HCT116 (cell line): ENCODE measurements at regions not wholly inside any gene's neighbourhood (a gene's known extent, or its start where the extent isn't known, plus 50 kb on each side); places are given as distances from the start of the nearest gene placed in this dataset.

Experiments used
- ATAC-seq: fragments of 200-7000 bp; cut with Tn5 transposase; 2 replicates; pipeline ENCODE4 v1.9.1; 2020; ENCODE audit warnings: mild to moderate bottlenecking, moderate library complexity
- BruUV-seq: library from RNA; stranded (reverse); fragments of 400-500 nt; replicated peaks from 2 replicates; lab custom pipeline; 2021; lab: Mats Ljungman, UMichigan
- CTCF ChIA-PET: fragments of 300-600 bp; sonication (Branson Sonifier 250); formaldehyde crosslinking; loops from one replicate; lab custom pipeline; 2021; ENCODE audit warnings: antibody characterized with exemption; lab: Charles Lee
- POLR2A ChIA-PET: fragments of 300-600, 350-600 bp; sonication (Branson Sonifier 250); formaldehyde crosslinking; loops from one replicate; lab custom pipeline; 2021; ENCODE audit warnings: antibody characterized with exemption; lab: Charles Lee
- RAD21 ChIA-PET, 2 experiments: fragments of 300-600 bp; sonication (Branson Sonifier 250); formaldehyde crosslinking; loops; one replicate each; lab custom pipeline; 2023; ENCODE audit warnings: low total read pairs in 2 of 2; ENCODE audit not compliant: uncharacterized antibody in 2 of 2, unreplicated experiment in 2 of 2, low non-redundant PET in 1 of 2; lab: Charles Lee
- DNase-seq: peaks from one replicate; pipeline ENCODE4 v3.0.0-alpha.2; 2010; ENCODE audit warnings: low read depth, low spot score
- H2AFZ ChIP-seq: fragments of 200-600 bp; shearing (Covaris generic), sonication (generic); 2 replicates; pipeline ENCODE4 v1.6.1; 2017; ENCODE audit warnings: low read depth, mixed run types, mixed read lengths, antibody characterized with exemption, low read length; ENCODE audit not compliant: poor library complexity, severe bottlenecking
- H3K27ac ChIP-seq: 2 replicates; pipeline ENCODE4 v1.5.1; 2012; ENCODE audit warnings: low read depth, low read length
- H3K27me3 ChIP-seq: fragments of 200-600 bp; sonication (generic); 2 replicates; pipeline ENCODE4 v1.6.1; 2016; ENCODE audit warnings: mixed run types, low read length, mixed read lengths; ENCODE audit not compliant: insufficient read depth
- H3K36me3 ChIP-seq, 2 experiments: fragments of 200-500 bp in 1 of 2; fragments of 200-600 bp in 1 of 2; sonication (Bioruptor generic) in 1 of 2; sonication (generic) in 1 of 2; 2 replicates each; pipeline versions ENCODE4 v1.5.1 to v1.6.1; 2014 to 2016; ENCODE audit warnings: low read length in 2 of 2, inconsistent platforms in 1 of 2, mixed read lengths in 1 of 2, mixed run types in 1 of 2; ENCODE audit not compliant: insufficient read depth in 2 of 2, control insufficient read depth in 1 of 2
- H3K4me1 ChIP-seq, 2 experiments: fragments of 200-600 bp in 1 of 2; sonication (generic) in 1 of 2; 2 replicates each; pipeline versions ENCODE4 v1.5.1 to v1.6.1; 2012 to 2017; ENCODE audit warnings: low read length in 2 of 2, inconsistent platforms in 1 of 2, mild to moderate bottlenecking in 1 of 2, mixed read lengths in 1 of 2, mixed run types in 1 of 2, moderate library complexity in 1 of 2; ENCODE audit not compliant: insufficient read depth in 2 of 2, control insufficient read depth in 1 of 2
- H3K4me2 ChIP-seq: fragments of 200-600 bp; sonication (generic); 2 replicates; pipeline ENCODE4 v1.6.1; 2017; ENCODE audit warnings: mixed run types, low read length, mixed read lengths
- H3K4me3 ChIP-seq, 2 experiments: fragments of 200-600 bp in 1 of 2; sonication (generic) in 1 of 2; replicated peaks in 1 of 2; 2 replicates each; pipeline ENCODE4 v1.5.1; 2011 to 2016; ENCODE audit warnings: low read length in 2 of 2, control low read depth in 1 of 2, low read depth in 1 of 2, mild to moderate bottlenecking in 1 of 2, mixed read lengths in 1 of 2, mixed run types in 1 of 2
- H3K79me2 ChIP-seq: fragments of 200-600 bp; sonication (generic); 2 replicates; pipeline ENCODE4 v1.6.1; 2017; ENCODE audit warnings: mild to moderate bottlenecking, mixed run types, low read length, moderate library complexity, mixed read lengths; ENCODE audit not compliant: insufficient read depth
- H3K9ac ChIP-seq: fragments of 200-600 bp; sonication (generic); 2 replicates; pipeline ENCODE4 v1.6.1; 2016; ENCODE audit warnings: low read length, mixed read lengths
- H3K9me2 ChIP-seq: fragments of 200-600 bp; sonication (generic), shearing (Covaris generic); 2 replicates; pipeline ENCODE4 v1.6.1; 2017; ENCODE audit warnings: mixed run types, mild to moderate bottlenecking, moderate library complexity; ENCODE audit not compliant: insufficient read depth
- H3K9me3 ChIP-seq, 2 experiments: fragments of 200-500 bp in 1 of 2; fragments of 200-600 bp in 1 of 2; sonication (Bioruptor generic) in 1 of 2; sonication (generic) in 1 of 2; 2 replicates each; pipeline ENCODE4 v1.6.1; 2014 to 2017; ENCODE audit warnings: low read length in 2 of 2, mixed read lengths in 2 of 2, inconsistent platforms in 1 of 2, low read depth in 1 of 2, mild to moderate bottlenecking in 1 of 2, mixed run types in 1 of 2, moderate library complexity in 1 of 2; ENCODE audit not compliant: control insufficient read depth in 1 of 2, insufficient read depth in 1 of 2
- H4K20me1 ChIP-seq: fragments of 200-600 bp; sonication (generic), shearing (Covaris generic); 2 replicates; pipeline ENCODE4 v1.6.1; 2017; ENCODE audit warnings: mixed run types, mild to moderate bottlenecking, moderate library complexity; ENCODE audit not compliant: insufficient read depth
- CEBPB ChIP-seq: IDR thresholded peaks from 2 replicates; pipeline ENCODE4 v1.6.1; 2012; ENCODE audit warnings: low read depth
- FOSL1 ChIP-seq: IDR thresholded peaks from 2 replicates; pipeline ENCODE4 v1.6.1; 2012; ENCODE audit warnings: low read depth
- JUND ChIP-seq: IDR thresholded peaks from 2 replicates; pipeline ENCODE4 v1.6.1; 2012
- POLR2AphosphoS5 ChIP-seq: IDR thresholded peaks from 2 replicates; pipeline ENCODE4 v1.6.1; 2011; ENCODE audit warnings: mild to moderate bottlenecking, low read depth, low read length, moderate library complexity
- TCF7L2 ChIP-seq: IDR thresholded peaks from 2 replicates; pipeline ENCODE4 v1.7.0; 2011; ENCODE audit warnings: borderline replicate concordance, inconsistent platforms; ENCODE audit not compliant: insufficient read depth, insufficient read length; ENCODE audit errors: extremely low read depth
- YY1 ChIP-seq: IDR thresholded peaks from 2 replicates; pipeline ENCODE4 v1.6.1; 2011; ENCODE audit warnings: low read length, low read depth, moderate library complexity, mild to moderate bottlenecking; ENCODE audit not compliant: insufficient replicate concordance; ENCODE audit errors: extremely low read depth
- ZFX ChIP-seq: fragments of 450-650 bp; IDR thresholded peaks from 2 replicates; pipeline ENCODE4 v1.6.1; 2017
- intact Hi-C: fragments of 100-400 bp; cut with micrococcal nuclease; formaldehyde crosslinking; loops from 2 replicates; pipeline ENCODE4 v1.10.0; 2022
- TF ChIP-seq, protein P1 (sequence below), 3 experiments: fragments of 200-600 bp in 1 of 3; sonication (generic) in 1 of 3; IDR thresholded peaks in 2 of 3; conservative IDR thresholded peaks in 1 of 3; 2 replicates each; pipeline ENCODE4 v1.5.1; 2012 to 2017; ENCODE audit warnings: low read depth in 2 of 3, low read length in 2 of 3, antibody characterized with exemption in 1 of 3, borderline replicate concordance in 1 of 3, control low read depth in 1 of 3, mild to moderate bottlenecking in 1 of 3, mixed read lengths in 1 of 3, mixed run types in 1 of 3, moderate library complexity in 1 of 3; ENCODE audit not compliant: insufficient read depth in 1 of 3
- TF ChIP-seq, protein P2 (sequence below): IDR thresholded peaks from 2 replicates; pipeline ENCODE4 v1.6.1; 2012
- TF ChIP-seq, protein P3 (sequence below): IDR thresholded peaks from 2 replicates; pipeline ENCODE4 v1.6.1; 2011; ENCODE audit warnings: mild to moderate bottlenecking, low read length, moderate library complexity; ENCODE audit not compliant: insufficient replicate concordance; ENCODE audit errors: extremely low read depth

DNA sequence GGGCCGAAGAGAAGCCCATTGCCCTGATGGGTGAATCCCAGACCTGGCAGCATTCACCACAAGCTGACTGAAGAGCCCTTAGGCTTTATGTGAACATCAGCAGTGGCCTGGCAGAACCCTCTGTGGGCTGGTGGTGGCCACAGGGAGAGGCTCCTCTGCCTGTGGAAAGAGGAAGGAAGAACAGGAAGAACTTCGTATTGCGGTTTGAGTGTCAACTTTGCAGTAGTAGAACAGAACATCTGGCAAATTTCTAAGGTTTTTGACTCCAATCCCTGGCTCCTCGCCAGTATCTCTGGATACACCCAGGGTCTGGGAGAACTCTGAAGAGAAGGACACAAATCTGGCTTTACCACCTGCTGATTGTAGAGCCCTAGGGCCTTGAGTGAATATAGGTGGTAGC, 356.4 kb upstream of the GRAMD2B start:
- H3K9me3 ChIP-seq, result no peaks in the 10 kb centered on the region
- H3K4me1 ChIP-seq, result no peaks in the 10 kb centered on the region
- POLR2A ChIA-PET, result no interaction called here
- H3K79me2 ChIP-seq, result no peaks in the 10 kb centered on the region
- CTCF ChIA-PET, result no interaction called here
- DNase-seq (no peak), ATAC-seq (no peak)
- intact Hi-C loops, result no loop called here
- RAD21 ChIA-PET, result no interaction called here
- no peaks in the 10 kb centered on the region for H4K20me1 ChIP-seq
- H3K9me2 ChIP-seq, result no peaks in the 10 kb centered on the region
- no TSS peak for BruUV-seq
- TF ChIP-seq TCF7L2 (no peak), CEBPB (no peak), FOSL1 (no peak), POLR2AphosphoS5 (no peak), ZFX (no peak), YY1 (no peak)
- no peak overlapping the region for H3K27ac ChIP-seq
- H3K4me2 ChIP-seq, result no peak overlapping the region
- H3K9ac ChIP-seq, result no peak overlapping the region
- no peaks in the 10 kb centered on the region for H3K36me3 ChIP-seq
- no peak overlapping the region for H3K4me3 ChIP-seq
- no peak overlapping the region for H2AFZ ChIP-seq
- no peaks in the 10 kb centered on the region for H3K27me3 ChIP-seq

DNA sequence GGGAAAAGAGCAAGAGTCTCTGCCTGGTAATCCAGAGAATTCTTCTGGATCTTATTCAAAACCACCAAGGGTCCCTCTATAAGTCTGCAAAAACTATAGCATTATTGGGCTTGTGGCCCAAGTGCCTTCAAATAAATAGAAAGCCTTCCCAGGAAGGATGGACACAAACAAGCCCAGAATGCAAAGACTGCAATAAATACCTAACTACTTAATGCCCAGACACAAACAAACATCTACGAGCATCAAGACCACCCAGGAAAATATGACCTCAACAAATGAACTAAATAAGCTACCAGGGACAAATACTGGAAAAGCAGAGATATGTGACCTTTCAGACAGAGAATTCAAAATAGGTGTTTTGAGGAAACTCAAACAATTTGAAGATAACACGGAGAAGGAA, 355.8 kb upstream of the GRAMD2B start:
- TF ChIP-seq ZFX (no peak), JUND (no peak)
- TF ChIP-seq, protein P1, sequence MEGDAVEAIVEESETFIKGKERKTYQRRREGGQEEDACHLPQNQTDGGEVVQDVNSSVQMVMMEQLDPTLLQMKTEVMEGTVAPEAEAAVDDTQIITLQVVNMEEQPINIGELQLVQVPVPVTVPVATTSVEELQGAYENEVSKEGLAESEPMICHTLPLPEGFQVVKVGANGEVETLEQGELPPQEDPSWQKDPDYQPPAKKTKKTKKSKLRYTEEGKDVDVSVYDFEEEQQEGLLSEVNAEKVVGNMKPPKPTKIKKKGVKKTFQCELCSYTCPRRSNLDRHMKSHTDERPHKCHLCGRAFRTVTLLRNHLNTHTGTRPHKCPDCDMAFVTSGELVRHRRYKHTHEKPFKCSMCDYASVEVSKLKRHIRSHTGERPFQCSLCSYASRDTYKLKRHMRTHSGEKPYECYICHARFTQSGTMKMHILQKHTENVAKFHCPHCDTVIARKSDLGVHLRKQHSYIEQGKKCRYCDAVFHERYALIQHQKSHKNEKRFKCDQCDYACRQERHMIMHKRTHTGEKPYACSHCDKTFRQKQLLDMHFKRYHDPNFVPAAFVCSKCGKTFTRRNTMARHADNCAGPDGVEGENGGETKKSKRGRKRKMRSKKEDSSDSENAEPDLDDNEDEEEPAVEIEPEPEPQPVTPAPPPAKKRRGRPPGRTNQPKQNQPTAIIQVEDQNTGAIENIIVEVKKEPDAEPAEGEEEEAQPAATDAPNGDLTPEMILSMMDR (IDR thresholded peaks at IDR 0.05 in 2 of 3, conservative IDR thresholded peaks at IDR 0.05 in 1 of 3; ENCODE audit: borderline replicate concordance in 1 of 3, insufficient read depth in 1 of 3, low read depth in 2 of 3, low read length in 2 of 3), result no peak
- TF ChIP-seq, protein P2, sequence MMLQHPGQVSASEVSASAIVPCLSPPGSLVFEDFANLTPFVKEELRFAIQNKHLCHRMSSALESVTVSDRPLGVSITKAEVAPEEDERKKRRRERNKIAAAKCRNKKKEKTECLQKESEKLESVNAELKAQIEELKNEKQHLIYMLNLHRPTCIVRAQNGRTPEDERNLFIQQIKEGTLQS, result no peak
- TF ChIP-seq, protein P3, sequence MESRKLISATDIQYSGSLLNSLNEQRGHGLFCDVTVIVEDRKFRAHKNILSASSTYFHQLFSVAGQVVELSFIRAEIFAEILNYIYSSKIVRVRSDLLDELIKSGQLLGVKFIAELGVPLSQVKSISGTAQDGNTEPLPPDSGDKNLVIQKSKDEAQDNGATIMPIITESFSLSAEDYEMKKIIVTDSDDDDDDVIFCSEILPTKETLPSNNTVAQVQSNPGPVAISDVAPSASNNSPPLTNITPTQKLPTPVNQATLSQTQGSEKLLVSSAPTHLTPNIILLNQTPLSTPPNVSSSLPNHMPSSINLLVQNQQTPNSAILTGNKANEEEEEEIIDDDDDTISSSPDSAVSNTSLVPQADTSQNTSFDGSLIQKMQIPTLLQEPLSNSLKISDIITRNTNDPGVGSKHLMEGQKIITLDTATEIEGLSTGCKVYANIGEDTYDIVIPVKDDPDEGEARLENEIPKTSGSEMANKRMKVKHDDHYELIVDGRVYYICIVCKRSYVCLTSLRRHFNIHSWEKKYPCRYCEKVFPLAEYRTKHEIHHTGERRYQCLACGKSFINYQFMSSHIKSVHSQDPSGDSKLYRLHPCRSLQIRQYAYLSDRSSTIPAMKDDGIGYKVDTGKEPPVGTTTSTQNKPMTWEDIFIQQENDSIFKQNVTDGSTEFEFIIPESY, result no peak
- TF ChIP-seq, all 23 proteins: peak for 0
- no TSS peak for BruUV-seq
- H3K27ac ChIP-seq, result no peak overlapping the region
- DNase-seq (no peak), ATAC-seq (no peak)
- no peaks in the 10 kb centered on the region for H3K27me3 ChIP-seq
- H4K20me1 ChIP-seq, result no peaks in the 10 kb centered on the region
- no peaks in the 10 kb centered on the region for H3K9me3 ChIP-seq
- H3K9ac ChIP-seq, result no peak overlapping the region
- intact Hi-C loops, result no loop called here
- no peaks in the 10 kb centered on the region for H3K9me2 ChIP-seq
- H3K4me2 ChIP-seq, result no peak overlapping the region
- no peaks in the 10 kb centered on the region for H3K36me3 ChIP-seq
- no peak overlapping the region for H2AFZ ChIP-seq
- ChIA-PET CTCF (no interaction called here), POLR2A (no interaction called here), RAD21 (no interaction called here)
- H3K79me2 ChIP-seq, result no peaks in the 10 kb centered on the region
- no peak overlapping the region for H3K4me3 ChIP-seq
- no peaks in the 10 kb centered on the region for H3K4me1 ChIP-seq
